ENCODE measurements at regions not wholly inside any gene's neighbourhood (a gene's known extent, or its start where the extent isn't known, plus 50 kb on each side); places are given as distances from the start of the nearest gene placed in this dataset.

DNA sequence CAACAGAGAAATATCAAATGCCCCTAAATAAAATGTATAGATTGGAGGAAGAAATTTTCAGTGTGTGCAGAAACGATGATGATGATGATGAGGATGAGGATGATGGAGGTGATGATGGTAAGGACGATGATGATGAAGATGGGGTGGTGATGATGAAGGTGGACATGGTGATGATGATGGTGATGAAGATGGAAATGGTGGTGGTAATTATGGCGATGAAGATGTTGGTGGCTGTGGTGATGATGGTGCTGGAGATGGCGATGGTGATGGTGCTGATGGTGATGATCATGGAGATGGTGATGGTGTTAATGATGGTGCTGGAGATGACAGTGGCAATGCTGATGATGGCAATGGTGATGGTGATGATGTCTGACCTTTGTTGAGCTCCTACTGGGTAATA is 141.2 kb downstream of the DHX35 start:
- no peak overlapping the region for H3K27ac Mint-ChIP-seq
- H3K9me3 Mint-ChIP-seq: peaks cover 29% of the 10 kb centered on the region
- DNase-seq (ENCODE audit: low spot score) (no peak), ATAC-seq (no peak)
- CTCF ChIA-PET: no interaction called here
- H3K36me3 Mint-ChIP-seq: peaks cover 9% of the 10 kb centered on the region
- no peak overlapping the region for H3K4me3 Mint-ChIP-seq
- POLR2A ChIA-PET: no interaction called here
- H3K4me1 Mint-ChIP-seq: peaks cover 4% of the 10 kb centered on the region; the same call in 1 of the 2 replicates
- TF ChIP-seq GRHL2 (CRISPR knock-in tag; IDR thresholded peaks at IDR 0.05; ENCODE audit: insufficient replicate concordance, severe bottlenecking) (no peak), SMAD3 (CRISPR knock-in tag; IDR thresholded peaks at IDR 0.05; ENCODE audit: borderline replicate concordance) (no peak), MYBL2 (CRISPR knock-in tag; IDR thresholded peaks at IDR 0.05) (no peak), IRF2 (CRISPR knock-in tag; IDR thresholded peaks at IDR 0.05; ENCODE audit: borderline replicate concordance, low read depth) (no peak), TEAD1 (CRISPR knock-in tag; IDR thresholded peaks at IDR 0.05) (no peak), SP1 (CRISPR knock-in tag; conservative IDR thresholded peaks at IDR 0.05) (no peak)
- TF ChIP-seq, protein P1, sequence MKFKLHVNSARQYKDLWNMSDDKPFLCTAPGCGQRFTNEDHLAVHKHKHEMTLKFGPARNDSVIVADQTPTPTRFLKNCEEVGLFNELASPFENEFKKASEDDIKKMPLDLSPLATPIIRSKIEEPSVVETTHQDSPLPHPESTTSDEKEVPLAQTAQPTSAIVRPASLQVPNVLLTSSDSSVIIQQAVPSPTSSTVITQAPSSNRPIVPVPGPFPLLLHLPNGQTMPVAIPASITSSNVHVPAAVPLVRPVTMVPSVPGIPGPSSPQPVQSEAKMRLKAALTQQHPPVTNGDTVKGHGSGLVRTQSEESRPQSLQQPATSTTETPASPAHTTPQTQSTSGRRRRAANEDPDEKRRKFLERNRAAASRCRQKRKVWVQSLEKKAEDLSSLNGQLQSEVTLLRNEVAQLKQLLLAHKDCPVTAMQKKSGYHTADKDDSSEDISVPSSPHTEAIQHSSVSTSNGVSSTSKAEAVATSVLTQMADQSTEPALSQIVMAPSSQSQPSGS (CRISPR knock-in tag; IDR thresholded peaks at IDR 0.05; ENCODE audit: borderline replicate concordance, low read depth): no peak
- TF ChIP-seq, protein P2, sequence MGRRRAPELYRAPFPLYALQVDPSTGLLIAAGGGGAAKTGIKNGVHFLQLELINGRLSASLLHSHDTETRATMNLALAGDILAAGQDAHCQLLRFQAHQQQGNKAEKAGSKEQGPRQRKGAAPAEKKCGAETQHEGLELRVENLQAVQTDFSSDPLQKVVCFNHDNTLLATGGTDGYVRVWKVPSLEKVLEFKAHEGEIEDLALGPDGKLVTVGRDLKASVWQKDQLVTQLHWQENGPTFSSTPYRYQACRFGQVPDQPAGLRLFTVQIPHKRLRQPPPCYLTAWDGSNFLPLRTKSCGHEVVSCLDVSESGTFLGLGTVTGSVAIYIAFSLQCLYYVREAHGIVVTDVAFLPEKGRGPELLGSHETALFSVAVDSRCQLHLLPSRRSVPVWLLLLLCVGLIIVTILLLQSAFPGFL (CRISPR knock-in tag; IDR thresholded peaks at IDR 0.05; ENCODE audit: borderline replicate concordance): no peak
- TF ChIP-seq, protein P3, sequence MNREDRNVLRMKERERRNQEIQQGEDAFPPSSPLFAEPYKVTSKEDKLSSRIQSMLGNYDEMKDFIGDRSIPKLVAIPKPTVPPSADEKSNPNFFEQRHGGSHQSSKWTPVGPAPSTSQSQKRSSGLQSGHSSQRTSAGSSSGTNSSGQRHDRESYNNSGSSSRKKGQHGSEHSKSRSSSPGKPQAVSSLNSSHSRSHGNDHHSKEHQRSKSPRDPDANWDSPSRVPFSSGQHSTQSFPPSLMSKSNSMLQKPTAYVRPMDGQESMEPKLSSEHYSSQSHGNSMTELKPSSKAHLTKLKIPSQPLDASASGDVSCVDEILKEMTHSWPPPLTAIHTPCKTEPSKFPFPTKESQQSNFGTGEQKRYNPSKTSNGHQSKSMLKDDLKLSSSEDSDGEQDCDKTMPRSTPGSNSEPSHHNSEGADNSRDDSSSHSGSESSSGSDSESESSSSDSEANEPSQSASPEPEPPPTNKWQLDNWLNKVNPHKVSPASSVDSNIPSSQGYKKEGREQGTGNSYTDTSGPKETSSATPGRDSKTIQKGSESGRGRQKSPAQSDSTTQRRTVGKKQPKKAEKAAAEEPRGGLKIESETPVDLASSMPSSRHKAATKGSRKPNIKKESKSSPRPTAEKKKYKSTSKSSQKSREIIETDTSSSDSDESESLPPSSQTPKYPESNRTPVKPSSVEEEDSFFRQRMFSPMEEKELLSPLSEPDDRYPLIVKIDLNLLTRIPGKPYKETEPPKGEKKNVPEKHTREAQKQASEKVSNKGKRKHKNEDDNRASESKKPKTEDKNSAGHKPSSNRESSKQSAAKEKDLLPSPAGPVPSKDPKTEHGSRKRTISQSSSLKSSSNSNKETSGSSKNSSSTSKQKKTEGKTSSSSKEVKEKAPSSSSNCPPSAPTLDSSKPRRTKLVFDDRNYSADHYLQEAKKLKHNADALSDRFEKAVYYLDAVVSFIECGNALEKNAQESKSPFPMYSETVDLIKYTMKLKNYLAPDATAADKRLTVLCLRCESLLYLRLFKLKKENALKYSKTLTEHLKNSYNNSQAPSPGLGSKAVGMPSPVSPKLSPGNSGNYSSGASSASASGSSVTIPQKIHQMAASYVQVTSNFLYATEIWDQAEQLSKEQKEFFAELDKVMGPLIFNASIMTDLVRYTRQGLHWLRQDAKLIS (CRISPR knock-in tag; IDR thresholded peaks at IDR 0.05; ENCODE audit: borderline replicate concordance): no peak
- TF ChIP-seq, protein P4, sequence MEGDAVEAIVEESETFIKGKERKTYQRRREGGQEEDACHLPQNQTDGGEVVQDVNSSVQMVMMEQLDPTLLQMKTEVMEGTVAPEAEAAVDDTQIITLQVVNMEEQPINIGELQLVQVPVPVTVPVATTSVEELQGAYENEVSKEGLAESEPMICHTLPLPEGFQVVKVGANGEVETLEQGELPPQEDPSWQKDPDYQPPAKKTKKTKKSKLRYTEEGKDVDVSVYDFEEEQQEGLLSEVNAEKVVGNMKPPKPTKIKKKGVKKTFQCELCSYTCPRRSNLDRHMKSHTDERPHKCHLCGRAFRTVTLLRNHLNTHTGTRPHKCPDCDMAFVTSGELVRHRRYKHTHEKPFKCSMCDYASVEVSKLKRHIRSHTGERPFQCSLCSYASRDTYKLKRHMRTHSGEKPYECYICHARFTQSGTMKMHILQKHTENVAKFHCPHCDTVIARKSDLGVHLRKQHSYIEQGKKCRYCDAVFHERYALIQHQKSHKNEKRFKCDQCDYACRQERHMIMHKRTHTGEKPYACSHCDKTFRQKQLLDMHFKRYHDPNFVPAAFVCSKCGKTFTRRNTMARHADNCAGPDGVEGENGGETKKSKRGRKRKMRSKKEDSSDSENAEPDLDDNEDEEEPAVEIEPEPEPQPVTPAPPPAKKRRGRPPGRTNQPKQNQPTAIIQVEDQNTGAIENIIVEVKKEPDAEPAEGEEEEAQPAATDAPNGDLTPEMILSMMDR (IDR thresholded peaks at IDR 0.05): no peak
- TF ChIP-seq, protein P5, sequence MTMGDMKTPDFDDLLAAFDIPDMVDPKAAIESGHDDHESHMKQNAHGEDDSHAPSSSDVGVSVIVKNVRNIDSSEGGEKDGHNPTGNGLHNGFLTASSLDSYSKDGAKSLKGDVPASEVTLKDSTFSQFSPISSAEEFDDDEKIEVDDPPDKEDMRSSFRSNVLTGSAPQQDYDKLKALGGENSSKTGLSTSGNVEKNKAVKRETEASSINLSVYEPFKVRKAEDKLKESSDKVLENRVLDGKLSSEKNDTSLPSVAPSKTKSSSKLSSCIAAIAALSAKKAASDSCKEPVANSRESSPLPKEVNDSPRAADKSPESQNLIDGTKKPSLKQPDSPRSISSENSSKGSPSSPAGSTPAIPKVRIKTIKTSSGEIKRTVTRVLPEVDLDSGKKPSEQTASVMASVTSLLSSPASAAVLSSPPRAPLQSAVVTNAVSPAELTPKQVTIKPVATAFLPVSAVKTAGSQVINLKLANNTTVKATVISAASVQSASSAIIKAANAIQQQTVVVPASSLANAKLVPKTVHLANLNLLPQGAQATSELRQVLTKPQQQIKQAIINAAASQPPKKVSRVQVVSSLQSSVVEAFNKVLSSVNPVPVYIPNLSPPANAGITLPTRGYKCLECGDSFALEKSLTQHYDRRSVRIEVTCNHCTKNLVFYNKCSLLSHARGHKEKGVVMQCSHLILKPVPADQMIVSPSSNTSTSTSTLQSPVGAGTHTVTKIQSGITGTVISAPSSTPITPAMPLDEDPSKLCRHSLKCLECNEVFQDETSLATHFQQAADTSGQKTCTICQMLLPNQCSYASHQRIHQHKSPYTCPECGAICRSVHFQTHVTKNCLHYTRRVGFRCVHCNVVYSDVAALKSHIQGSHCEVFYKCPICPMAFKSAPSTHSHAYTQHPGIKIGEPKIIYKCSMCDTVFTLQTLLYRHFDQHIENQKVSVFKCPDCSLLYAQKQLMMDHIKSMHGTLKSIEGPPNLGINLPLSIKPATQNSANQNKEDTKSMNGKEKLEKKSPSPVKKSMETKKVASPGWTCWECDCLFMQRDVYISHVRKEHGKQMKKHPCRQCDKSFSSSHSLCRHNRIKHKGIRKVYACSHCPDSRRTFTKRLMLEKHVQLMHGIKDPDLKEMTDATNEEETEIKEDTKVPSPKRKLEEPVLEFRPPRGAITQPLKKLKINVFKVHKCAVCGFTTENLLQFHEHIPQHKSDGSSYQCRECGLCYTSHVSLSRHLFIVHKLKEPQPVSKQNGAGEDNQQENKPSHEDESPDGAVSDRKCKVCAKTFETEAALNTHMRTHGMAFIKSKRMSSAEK (CRISPR knock-in tag; IDR thresholded peaks at IDR 0.05; ENCODE audit: borderline replicate concordance): no peak
- TF ChIP-seq, protein P6, sequence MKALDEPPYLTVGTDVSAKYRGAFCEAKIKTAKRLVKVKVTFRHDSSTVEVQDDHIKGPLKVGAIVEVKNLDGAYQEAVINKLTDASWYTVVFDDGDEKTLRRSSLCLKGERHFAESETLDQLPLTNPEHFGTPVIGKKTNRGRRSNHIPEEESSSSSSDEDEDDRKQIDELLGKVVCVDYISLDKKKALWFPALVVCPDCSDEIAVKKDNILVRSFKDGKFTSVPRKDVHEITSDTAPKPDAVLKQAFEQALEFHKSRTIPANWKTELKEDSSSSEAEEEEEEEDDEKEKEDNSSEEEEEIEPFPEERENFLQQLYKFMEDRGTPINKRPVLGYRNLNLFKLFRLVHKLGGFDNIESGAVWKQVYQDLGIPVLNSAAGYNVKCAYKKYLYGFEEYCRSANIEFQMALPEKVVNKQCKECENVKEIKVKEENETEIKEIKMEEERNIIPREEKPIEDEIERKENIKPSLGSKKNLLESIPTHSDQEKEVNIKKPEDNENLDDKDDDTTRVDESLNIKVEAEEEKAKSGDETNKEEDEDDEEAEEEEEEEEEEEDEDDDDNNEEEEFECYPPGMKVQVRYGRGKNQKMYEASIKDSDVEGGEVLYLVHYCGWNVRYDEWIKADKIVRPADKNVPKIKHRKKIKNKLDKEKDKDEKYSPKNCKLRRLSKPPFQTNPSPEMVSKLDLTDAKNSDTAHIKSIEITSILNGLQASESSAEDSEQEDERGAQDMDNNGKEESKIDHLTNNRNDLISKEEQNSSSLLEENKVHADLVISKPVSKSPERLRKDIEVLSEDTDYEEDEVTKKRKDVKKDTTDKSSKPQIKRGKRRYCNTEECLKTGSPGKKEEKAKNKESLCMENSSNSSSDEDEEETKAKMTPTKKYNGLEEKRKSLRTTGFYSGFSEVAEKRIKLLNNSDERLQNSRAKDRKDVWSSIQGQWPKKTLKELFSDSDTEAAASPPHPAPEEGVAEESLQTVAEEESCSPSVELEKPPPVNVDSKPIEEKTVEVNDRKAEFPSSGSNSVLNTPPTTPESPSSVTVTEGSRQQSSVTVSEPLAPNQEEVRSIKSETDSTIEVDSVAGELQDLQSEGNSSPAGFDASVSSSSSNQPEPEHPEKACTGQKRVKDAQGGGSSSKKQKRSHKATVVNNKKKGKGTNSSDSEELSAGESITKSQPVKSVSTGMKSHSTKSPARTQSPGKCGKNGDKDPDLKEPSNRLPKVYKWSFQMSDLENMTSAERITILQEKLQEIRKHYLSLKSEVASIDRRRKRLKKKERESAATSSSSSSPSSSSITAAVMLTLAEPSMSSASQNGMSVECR (CRISPR knock-in tag; IDR thresholded peaks at IDR 0.05; ENCODE audit: borderline replicate concordance): no peak
- H3K27me3 Mint-ChIP-seq (ENCODE audit: low read depth): peaks cover 8% of the 10 kb centered on the region; the same call in 1 of the 2 replicates

Data from WTC11 (cell line).